ENCODE measurements at regions not wholly inside any gene's neighbourhood (a gene's known extent, or its start where the extent isn't known, plus 50 kb on each side); places are given as distances from the start of the nearest gene placed in this dataset.
"Not testable (repeated sequence)": the region's sequence is repeated elsewhere in the genome, so short reads cannot be mapped to it uniquely, and the experiment has no call there.

DNA sequence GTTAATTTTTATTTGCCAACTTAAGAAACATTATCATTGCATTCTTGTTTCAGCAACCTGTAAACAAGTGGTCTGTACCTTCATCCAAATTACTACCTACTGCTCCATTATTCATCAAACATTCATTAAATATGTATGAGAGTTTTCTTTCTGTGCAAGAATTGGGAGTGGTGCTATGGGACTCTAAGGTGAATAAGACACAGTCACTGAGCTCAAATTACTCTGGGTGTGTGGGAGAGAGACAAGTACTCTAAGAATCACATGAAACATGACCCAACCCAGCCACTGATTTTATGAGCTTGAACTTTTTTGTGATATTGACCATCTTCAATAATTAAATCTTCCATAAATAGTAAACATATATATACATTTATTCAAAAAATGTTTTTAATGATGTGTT, 227.2 kb upstream of the TP63 start:
- Histone ChIP-seq H3K36me3 (ENCODE audit: control insufficient read depth, insufficient read depth, low read length) (no peaks in the 10 kb centered on the region), H3K27ac (ENCODE audit: low read length) (no peak overlapping the region), H3K27me3 (ENCODE audit: control insufficient read depth, insufficient read depth, low read length) (no peaks in the 10 kb centered on the region), H3K9me3 (replicated peaks; ENCODE audit: control insufficient read depth, low read depth, low read length) (no peaks in the 10 kb centered on the region), H3K4me3 (ENCODE audit: low read length) (no peak overlapping the region), H3K4me1 (ENCODE audit: control insufficient read depth, insufficient read depth, low read length) (peaks cover 2% of the 10 kb centered on the region)
- no peak for DNase-seq

DNA sequence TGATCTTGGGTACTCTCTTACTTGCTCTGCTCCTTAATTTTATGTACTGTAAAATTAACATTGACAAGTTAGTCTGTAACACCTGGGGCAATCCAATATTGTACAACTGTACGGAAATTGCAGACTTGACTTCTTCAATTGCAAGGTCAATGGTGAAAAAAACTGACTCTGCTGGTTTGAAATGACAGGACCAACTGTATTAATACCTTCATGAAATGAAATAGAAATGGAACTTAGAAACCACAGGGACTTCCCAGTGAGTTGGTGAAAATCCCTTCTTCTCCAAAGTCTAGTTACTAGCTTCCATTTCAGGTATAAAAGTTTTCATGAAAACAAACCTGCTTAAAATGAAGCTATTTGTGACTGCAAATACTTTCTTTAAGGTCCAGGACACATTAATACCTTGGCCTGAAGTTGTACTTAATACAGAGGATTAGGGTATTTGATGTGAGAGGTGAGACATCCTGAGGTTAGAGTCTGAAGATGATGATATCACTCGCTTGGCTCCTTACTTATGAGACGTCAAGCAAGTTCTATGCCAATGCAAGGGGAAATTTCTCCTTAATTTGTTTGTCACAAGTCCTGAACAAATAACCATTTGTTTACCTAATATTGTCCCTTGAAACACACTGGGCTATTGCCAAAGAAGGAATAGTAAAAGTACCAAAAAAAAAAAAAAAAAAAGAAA, 226.2 kb upstream of the TP63 start:
- no peak for DNase-seq
- H3K4me3 ChIP-seq (ENCODE audit: low read length) = no peak overlapping the region
- no peaks in the 10 kb centered on the region for H3K9me3 ChIP-seq (replicated peaks; ENCODE audit: control insufficient read depth, low read depth, low read length)
- H3K27me3 ChIP-seq (ENCODE audit: control insufficient read depth, insufficient read depth, low read length) = no peaks in the 10 kb centered on the region
- H3K4me1 ChIP-seq (ENCODE audit: control insufficient read depth, insufficient read depth, low read length) = peaks cover 2% of the 10 kb centered on the region
- H3K27ac ChIP-seq (ENCODE audit: low read length) = no peak overlapping the region
- WGBS (ENCODE audit: insufficient coverage) = no CpG with 5 or more reads among the region's 3 CpGs
- no peaks in the 10 kb centered on the region for H3K36me3 ChIP-seq (ENCODE audit: control insufficient read depth, insufficient read depth, low read length)

- Histone ChIP-seq H3K36me3 (ENCODE audit: control insufficient read depth, insufficient read depth, low read length) (no peaks in the 10 kb centered on the region), H3K4me3 (ENCODE audit: low read length) (no peak overlapping the region), H3K27me3 (ENCODE audit: control insufficient read depth, insufficient read depth, low read length) (no peaks in the 10 kb centered on the region), H3K9me3 (replicated peaks; ENCODE audit: control insufficient read depth, low read depth, low read length) (no peaks in the 10 kb centered on the region), H3K4me1 (ENCODE audit: control insufficient read depth, insufficient read depth, low read length) (peaks cover 2% of the 10 kb centered on the region), H3K27ac (ENCODE audit: low read length) (no peak overlapping the region)
- DNase-seq = peak; percentile 83
- WGBS (ENCODE audit: insufficient coverage) = no CpG with 5 or more reads among the region's 1 CpG
Observed at GRCh38 chr3:189406148-189406547, 225.0 kb upstream of the TP63 start.

- 89% methylated on average over 1 of the region's 1 CpG for WGBS (ENCODE audit: insufficient coverage)
- Histone ChIP-seq H3K4me1 (ENCODE audit: control insufficient read depth, insufficient read depth, low read length) (peaks cover 2% of the 10 kb centered on the region), H3K9me3 (replicated peaks; ENCODE audit: control insufficient read depth, low read depth, low read length) (no peaks in the 10 kb centered on the region), H3K27me3 (ENCODE audit: control insufficient read depth, insufficient read depth, low read length) (no peaks in the 10 kb centered on the region), H3K27ac (ENCODE audit: low read length) (no peak overlapping the region), H3K36me3 (ENCODE audit: control insufficient read depth, insufficient read depth, low read length) (no peaks in the 10 kb centered on the region), H3K4me3 (ENCODE audit: low read length) (no peak overlapping the region)
- DNase-seq = no peak
Observed at GRCh38 chr3:189410522-189410921, 220.7 kb upstream of the TP63 start.

DNA sequence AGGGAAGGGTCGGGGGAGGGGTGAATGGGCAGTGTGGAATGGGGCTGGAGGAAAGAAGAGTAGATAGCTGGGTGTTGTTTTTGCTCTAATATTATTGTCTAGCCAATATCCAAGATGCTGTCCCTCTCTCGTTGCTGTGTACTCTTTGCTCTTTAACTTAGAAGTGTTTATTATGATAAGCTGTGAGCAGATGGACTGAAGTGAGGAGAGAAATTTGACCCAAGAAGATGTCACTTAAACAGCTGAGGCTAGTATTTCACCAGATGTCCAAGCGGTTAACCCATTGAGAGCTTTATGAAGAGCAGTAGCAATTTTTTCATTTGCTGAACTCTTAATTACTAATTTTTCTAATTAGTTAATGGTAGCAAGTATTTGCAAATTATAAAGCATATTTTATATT, 212.2 kb upstream of the TP63 start:
- peak; percentile 63 for DNase-seq
- H3K9me3 ChIP-seq (replicated peaks; ENCODE audit: control insufficient read depth, low read depth, low read length) = no peaks in the 10 kb centered on the region
- peaks cover 2% of the 10 kb centered on the region for H3K4me1 ChIP-seq (ENCODE audit: control insufficient read depth, insufficient read depth, low read length)
- H3K27me3 ChIP-seq (ENCODE audit: control insufficient read depth, insufficient read depth, low read length) = no peaks in the 10 kb centered on the region
- H3K4me3 ChIP-seq (ENCODE audit: low read length) = no peak overlapping the region
- WGBS (ENCODE audit: insufficient coverage) = no CpG with 5 or more reads among the region's 3 CpGs
- peak overlapping the region; percentile 51 for H3K27ac ChIP-seq (ENCODE audit: low read length)
- no peaks in the 10 kb centered on the region for H3K36me3 ChIP-seq (ENCODE audit: control insufficient read depth, insufficient read depth, low read length)

GRCh38 chr3:189419683-189420082, 211.5 kb upstream of the TP63 start:
- no peak overlapping the region for H3K27ac ChIP-seq (ENCODE audit: low read length)
- H3K4me3 ChIP-seq (ENCODE audit: low read length) = no peak overlapping the region
- no peaks in the 10 kb centered on the region for H3K9me3 ChIP-seq (replicated peaks; ENCODE audit: control insufficient read depth, low read depth, low read length)
- H3K4me1 ChIP-seq (ENCODE audit: control insufficient read depth, insufficient read depth, low read length) = peaks cover 2% of the 10 kb centered on the region
- no peak for DNase-seq
- no peaks in the 10 kb centered on the region for H3K27me3 ChIP-seq (ENCODE audit: control insufficient read depth, insufficient read depth, low read length)
- no CpG with 5 or more reads among the region's 1 CpG for WGBS (ENCODE audit: insufficient coverage)
- no peaks in the 10 kb centered on the region for H3K36me3 ChIP-seq (ENCODE audit: control insufficient read depth, insufficient read depth, low read length)

- Histone ChIP-seq H3K4me3 (ENCODE audit: low read length) (no peak overlapping the region), H3K27me3 (ENCODE audit: control insufficient read depth, insufficient read depth, low read length) (no peaks in the 10 kb centered on the region), H3K27ac (ENCODE audit: low read length) (no peak overlapping the region), H3K9me3 (replicated peaks; ENCODE audit: control insufficient read depth, low read depth, low read length) (peaks cover 2% of the 10 kb centered on the region), H3K4me1 (ENCODE audit: control insufficient read depth, insufficient read depth, low read length) (no peaks in the 10 kb centered on the region), H3K36me3 (ENCODE audit: control insufficient read depth, insufficient read depth, low read length) (no peaks in the 10 kb centered on the region)
- no peak for DNase-seq
- WGBS (ENCODE audit: insufficient coverage) = no CpG with 5 or more reads among the region's 2 CpGs
Observed at GRCh38 chr3:189424922-189425321, 206.3 kb upstream of the TP63 start.

DNA sequence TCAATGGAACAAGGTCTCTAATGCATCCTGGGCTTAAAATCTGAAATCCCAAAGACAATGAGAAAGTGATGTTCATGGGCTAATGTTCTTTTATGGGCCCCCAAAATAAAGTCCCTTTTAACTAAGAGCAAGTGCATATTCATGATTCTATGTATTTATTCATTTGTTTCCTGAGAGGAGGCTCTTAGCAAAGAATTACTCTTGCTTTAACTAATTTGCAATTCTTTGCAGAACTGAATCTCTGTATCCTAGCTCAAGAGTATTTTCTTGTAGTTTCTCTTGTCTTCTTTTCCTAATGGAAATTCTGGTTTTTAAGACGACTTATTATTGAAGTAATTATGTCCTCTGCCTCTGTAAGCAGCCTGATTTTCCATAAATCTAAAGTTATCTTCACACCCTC, 202.2 kb upstream of the TP63 start:
- H3K27me3 ChIP-seq (ENCODE audit: control insufficient read depth, insufficient read depth, low read length) = no peaks in the 10 kb centered on the region
- no CpG with 5 or more reads among the region's 1 CpG for WGBS (ENCODE audit: insufficient coverage)
- no peak overlapping the region for H3K27ac ChIP-seq (ENCODE audit: low read length)
- no peaks in the 10 kb centered on the region for H3K36me3 ChIP-seq (ENCODE audit: control insufficient read depth, insufficient read depth, low read length)
- H3K4me1 ChIP-seq (ENCODE audit: control insufficient read depth, insufficient read depth, low read length) = no peaks in the 10 kb centered on the region
- H3K4me3 ChIP-seq (ENCODE audit: low read length) = no peak overlapping the region
- no peak for DNase-seq
- H3K9me3 ChIP-seq (replicated peaks; ENCODE audit: control insufficient read depth, low read depth, low read length) = peaks cover 2% of the 10 kb centered on the region

GRCh38 chr3:189430166-189430565, 201.0 kb upstream of the TP63 start:
- Histone ChIP-seq H3K36me3 (ENCODE audit: control insufficient read depth, insufficient read depth, low read length) (no peaks in the 10 kb centered on the region), H3K4me3 (ENCODE audit: low read length) (no peak overlapping the region), H3K9me3 (replicated peaks; ENCODE audit: control insufficient read depth, low read depth, low read length) (peaks cover 2% of the 10 kb centered on the region), H3K27ac (ENCODE audit: low read length) (no peak overlapping the region), H3K27me3 (ENCODE audit: control insufficient read depth, insufficient read depth, low read length) (no peaks in the 10 kb centered on the region), H3K4me1 (ENCODE audit: control insufficient read depth, insufficient read depth, low read length) (no peaks in the 10 kb centered on the region)
- no peak for DNase-seq
- no CpG with 5 or more reads among the region's 2 CpGs for WGBS (ENCODE audit: insufficient coverage)

DNA sequence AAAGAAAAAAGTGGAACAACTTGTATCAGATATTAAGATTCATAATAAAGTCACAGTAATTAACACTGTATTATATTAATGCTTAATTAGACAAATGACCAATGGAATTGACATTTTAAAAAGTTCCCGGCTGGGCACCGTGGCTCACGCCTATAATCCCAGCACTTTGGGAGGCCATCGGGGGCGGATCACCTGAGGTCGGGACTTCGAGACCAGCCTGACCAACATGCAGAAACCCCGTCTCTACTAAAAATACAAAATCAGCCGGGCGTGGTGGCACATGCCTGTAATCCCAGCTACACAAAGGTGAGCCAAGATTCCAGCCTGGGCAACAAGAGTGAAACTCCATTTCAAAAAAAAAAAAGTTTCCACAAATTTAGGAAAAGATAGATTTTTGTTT, 188.9 kb upstream of the TP63 start:
- DNase-seq; H3K27ac ChIP-seq (ENCODE audit: low read length); H3K36me3 ChIP-seq (ENCODE audit: control insufficient read depth, insufficient read depth, low read length); H3K9me3 ChIP-seq (replicated peaks; ENCODE audit: control insufficient read depth, low read depth, low read length); H3K4me3 ChIP-seq (ENCODE audit: low read length); H3K4me1 ChIP-seq (ENCODE audit: control insufficient read depth, insufficient read depth, low read length); H3K27me3 ChIP-seq (ENCODE audit: control insufficient read depth, insufficient read depth, low read length): not testable (repeated sequence)
- WGBS (ENCODE audit: insufficient coverage) = 100% methylated on average over 5 of the region's 10 CpGs

DNA sequence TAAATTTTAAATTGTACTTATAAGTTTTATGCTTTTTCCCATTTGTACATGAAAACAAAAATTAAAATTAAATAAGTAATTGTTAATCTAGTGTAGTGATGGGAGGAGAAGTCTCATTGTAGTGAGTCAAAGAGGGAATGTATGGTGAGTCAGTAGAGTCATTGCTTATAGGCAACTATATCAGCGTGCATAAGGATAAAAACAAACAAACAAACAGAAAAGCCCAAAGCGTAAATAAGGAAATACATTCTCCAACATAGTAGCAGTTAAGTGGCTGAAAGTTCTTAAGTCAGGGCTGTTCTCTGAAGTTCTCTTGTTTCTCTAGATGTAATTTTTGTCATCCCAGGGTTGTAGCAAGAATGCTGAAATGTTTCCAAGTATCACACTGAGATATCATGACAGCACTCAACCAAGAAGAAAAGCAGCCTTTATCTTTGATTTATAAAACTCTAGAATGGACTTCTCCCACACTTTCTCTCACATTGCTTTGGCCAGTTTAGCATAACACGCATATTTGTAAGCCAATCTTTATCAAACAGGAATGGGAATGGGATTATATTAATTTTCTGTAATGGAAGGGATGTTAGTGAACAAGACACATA, 184.1 kb upstream of the TP63 start:
- no peak overlapping the region for H3K27ac ChIP-seq (ENCODE audit: low read length)
- H3K9me3 ChIP-seq (replicated peaks; ENCODE audit: control insufficient read depth, low read depth, low read length) = peaks cover 2% of the 10 kb centered on the region
- DNase-seq = no peak
- H3K4me3 ChIP-seq (ENCODE audit: low read length) = no peak overlapping the region
- WGBS (ENCODE audit: insufficient coverage) = no CpG with 5 or more reads among the region's 3 CpGs
- no peaks in the 10 kb centered on the region for H3K4me1 ChIP-seq (ENCODE audit: control insufficient read depth, insufficient read depth, low read length)
- H3K27me3 ChIP-seq (ENCODE audit: control insufficient read depth, insufficient read depth, low read length) = no peaks in the 10 kb centered on the region
- no peaks in the 10 kb centered on the region for H3K36me3 ChIP-seq (ENCODE audit: control insufficient read depth, insufficient read depth, low read length)
